SK-N-SH treated with all-trans-retinoic acid at 6 μM for 48 hours (cell line): ENCODE measurements at regions not wholly inside any gene's neighbourhood (a gene's known extent, or its start where the extent isn't known, plus 50 kb on each side); places are given as distances from the start of the nearest gene placed in this dataset.

Source experiments
- ATAC-seq: fragments of 200-7000 bp; cut with Tn5 transposase; 3 replicates; pipeline ENCODE4 v1.9.1; 2020; ENCODE audit warnings: mild to moderate bottlenecking, moderate library complexity
- BACH2 ChIP-seq: fragments of 250-450 bp; sonication (Bioruptor Pico); IDR thresholded peaks from 2 replicates; pipeline ENCODE4 v1.9.0; 2021; ENCODE audit warnings: mild to moderate bottlenecking, borderline replicate concordance
- ESRRG ChIP-seq: fragments of 250-450 bp; sonication (Bioruptor Pico); IDR thresholded peaks from 2 replicates; pipeline ENCODE4 v1.6.1; 2021; ENCODE audit warnings: mild to moderate bottlenecking
- GLIS3 ChIP-seq: fragments of 250-450 bp; sonication (Bioruptor Pico); IDR thresholded peaks from 2 replicates; pipeline ENCODE4 v1.5.0; 2020; ENCODE audit warnings: mild to moderate bottlenecking, moderate library complexity
- ISL1 ChIP-seq: fragments of 250-450 bp; sonication (Bioruptor Pico); IDR thresholded peaks from 2 replicates; pipeline ENCODE4 v2.1.2; 2022; ENCODE audit warnings: mild to moderate bottlenecking, moderate library complexity
- PPARA ChIP-seq: fragments of 250-450 bp; sonication (Bioruptor Pico); IDR thresholded peaks from 2 replicates; pipeline ENCODE4 v1.5.0; 2020; ENCODE audit warnings: mild to moderate bottlenecking, borderline replicate concordance
- RARB ChIP-seq: fragments of 250-450 bp; sonication (Bioruptor Pico); IDR thresholded peaks from 2 replicates; pipeline ENCODE4 v1.8.0; 2021; ENCODE audit warnings: mild to moderate bottlenecking, moderate library complexity
- SNAI2 ChIP-seq: fragments of 250-450 bp; sonication (Bioruptor Pico); IDR thresholded peaks from 2 replicates; pipeline ENCODE4 v1.5.0; 2020; ENCODE audit warnings: mild to moderate bottlenecking, moderate library complexity
- TCF4 ChIP-seq: fragments of 250-450 bp; sonication (Bioruptor Pico); IDR thresholded peaks from 2 replicates; pipeline ENCODE4 v1.8.0; 2021; ENCODE audit warnings: mild to moderate bottlenecking, moderate library complexity, borderline replicate concordance
- TOX ChIP-seq: fragments of 250-450 bp; sonication (Bioruptor Pico); IDR thresholded peaks from 2 replicates; pipeline ENCODE4 v1.8.0; 2021; ENCODE audit warnings: mild to moderate bottlenecking, moderate library complexity, borderline replicate concordance
- ZC3H10 ChIP-seq: fragments of 250-450 bp; sonication (Bioruptor Pico); IDR thresholded peaks from 2 replicates; pipeline ENCODE4 v1.5.1; 2021; ENCODE audit warnings: mild to moderate bottlenecking, moderate library complexity
- ZFP3 ChIP-seq: fragments of 250-450 bp; sonication (Bioruptor Pico); IDR thresholded peaks from 2 replicates; pipeline ENCODE4 v1.5.0; 2020; ENCODE audit warnings: mild to moderate bottlenecking, moderate library complexity
- ZNF565 ChIP-seq: fragments of 450-650 bp; formaldehyde crosslinking; conservative IDR thresholded peaks from 2 replicates; pipeline ENCODE4 v1.5.0; 2020; ENCODE audit warnings: low read depth, mild to moderate bottlenecking, moderate library complexity
- ZNF70 ChIP-seq: fragments of 450-650 bp; formaldehyde crosslinking; IDR thresholded peaks from 2 replicates; pipeline ENCODE4 v1.5.0; 2020; ENCODE audit warnings: mild to moderate bottlenecking, moderate library complexity
- TF ChIP-seq, protein P1 (sequence below): fragments of 250-450 bp; sonication (Bioruptor Pico); IDR thresholded peaks from 2 replicates; pipeline ENCODE4 v1.8.0; 2021; ENCODE audit warnings: low read depth, mild to moderate bottlenecking, moderate library complexity, borderline replicate concordance
- TF ChIP-seq, protein P2 (sequence below): fragments of 250-450 bp; sonication (Bioruptor Pico); IDR thresholded peaks from 2 replicates; pipeline ENCODE4 v1.8.0; 2020; ENCODE audit warnings: mild to moderate bottlenecking, moderate library complexity, borderline replicate concordance
- TF ChIP-seq, protein P3 (sequence below): fragments of 250-450 bp; sonication (Bioruptor Pico); IDR thresholded peaks from 2 replicates; pipeline ENCODE4 v1.5.1; 2021; ENCODE audit warnings: mild to moderate bottlenecking, moderate library complexity
- TF ChIP-seq, protein P4 (sequence below): fragments of 250-450 bp; sonication (Bioruptor Pico); IDR thresholded peaks from 2 replicates; pipeline ENCODE4 v1.5.1; 2020; ENCODE audit warnings: low read depth, mild to moderate bottlenecking, moderate library complexity
- TF ChIP-seq, protein P5 (sequence below): fragments of 250-450 bp; sonication (Bioruptor Pico); IDR thresholded peaks from 2 replicates; pipeline ENCODE4 v1.5.0; 2020; ENCODE audit warnings: mild to moderate bottlenecking, moderate library complexity

DNA sequence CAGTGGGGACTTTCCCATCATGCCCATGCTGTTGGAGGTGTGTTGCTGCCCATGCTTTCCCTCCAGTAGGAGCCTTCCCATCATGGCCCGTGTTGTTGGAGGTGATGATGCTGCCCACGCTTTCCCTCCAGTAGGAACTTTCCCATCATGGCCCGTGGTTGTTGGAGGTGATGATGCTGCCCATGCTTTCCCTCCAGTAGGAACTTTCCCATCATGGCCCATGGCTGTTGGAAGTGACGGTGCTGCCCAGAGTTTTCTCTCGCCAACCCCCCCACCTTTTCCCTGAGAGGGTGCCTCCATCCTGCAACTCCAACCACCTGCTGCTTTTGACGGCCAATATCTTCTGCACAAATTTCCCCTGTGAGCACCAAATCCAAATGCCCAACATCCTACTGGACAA, 205.7 kb downstream of the TOMM20 start:
- TF ChIP-seq ZNF70 (CRISPR knock-in tag) = no peak
- no peak for TF ChIP-seq ZFP3
- no peak for TF ChIP-seq TCF4 (CRISPR knock-in tag)
- no peak for TF ChIP-seq ZC3H10 (CRISPR knock-in tag)
- TF ChIP-seq, protein P1, sequence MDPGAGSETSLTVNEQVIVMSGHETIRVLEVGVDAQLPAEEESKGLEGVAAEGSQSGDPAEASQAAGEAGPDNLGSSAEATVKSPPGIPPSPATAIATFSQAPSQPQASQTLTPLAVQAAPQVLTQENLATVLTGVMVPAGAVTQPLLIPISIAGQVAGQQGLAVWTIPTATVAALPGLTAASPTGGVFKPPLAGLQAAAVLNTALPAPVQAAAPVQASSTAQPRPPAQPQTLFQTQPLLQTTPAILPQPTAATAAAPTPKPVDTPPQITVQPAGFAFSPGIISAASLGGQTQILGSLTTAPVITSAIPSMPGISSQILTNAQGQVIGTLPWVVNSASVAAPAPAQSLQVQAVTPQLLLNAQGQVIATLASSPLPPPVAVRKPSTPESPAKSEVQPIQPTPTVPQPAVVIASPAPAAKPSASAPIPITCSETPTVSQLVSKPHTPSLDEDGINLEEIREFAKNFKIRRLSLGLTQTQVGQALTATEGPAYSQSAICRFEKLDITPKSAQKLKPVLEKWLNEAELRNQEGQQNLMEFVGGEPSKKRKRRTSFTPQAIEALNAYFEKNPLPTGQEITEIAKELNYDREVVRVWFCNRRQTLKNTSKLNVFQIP = no peak
- no peak for TF ChIP-seq ESRRG (CRISPR knock-in tag)
- no peak for TF ChIP-seq ISL1 (CRISPR knock-in tag)
- TF ChIP-seq, protein P2, sequence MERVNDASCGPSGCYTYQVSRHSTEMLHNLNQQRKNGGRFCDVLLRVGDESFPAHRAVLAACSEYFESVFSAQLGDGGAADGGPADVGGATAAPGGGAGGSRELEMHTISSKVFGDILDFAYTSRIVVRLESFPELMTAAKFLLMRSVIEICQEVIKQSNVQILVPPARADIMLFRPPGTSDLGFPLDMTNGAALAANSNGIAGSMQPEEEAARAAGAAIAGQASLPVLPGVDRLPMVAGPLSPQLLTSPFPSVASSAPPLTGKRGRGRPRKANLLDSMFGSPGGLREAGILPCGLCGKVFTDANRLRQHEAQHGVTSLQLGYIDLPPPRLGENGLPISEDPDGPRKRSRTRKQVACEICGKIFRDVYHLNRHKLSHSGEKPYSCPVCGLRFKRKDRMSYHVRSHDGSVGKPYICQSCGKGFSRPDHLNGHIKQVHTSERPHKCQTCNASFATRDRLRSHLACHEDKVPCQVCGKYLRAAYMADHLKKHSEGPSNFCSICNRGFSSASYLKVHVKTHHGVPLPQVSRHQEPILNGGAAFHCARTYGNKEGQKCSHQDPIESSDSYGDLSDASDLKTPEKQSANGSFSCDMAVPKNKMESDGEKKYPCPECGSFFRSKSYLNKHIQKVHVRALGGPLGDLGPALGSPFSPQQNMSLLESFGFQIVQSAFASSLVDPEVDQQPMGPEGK = no peak
- no peak for ATAC-seq

DNA sequence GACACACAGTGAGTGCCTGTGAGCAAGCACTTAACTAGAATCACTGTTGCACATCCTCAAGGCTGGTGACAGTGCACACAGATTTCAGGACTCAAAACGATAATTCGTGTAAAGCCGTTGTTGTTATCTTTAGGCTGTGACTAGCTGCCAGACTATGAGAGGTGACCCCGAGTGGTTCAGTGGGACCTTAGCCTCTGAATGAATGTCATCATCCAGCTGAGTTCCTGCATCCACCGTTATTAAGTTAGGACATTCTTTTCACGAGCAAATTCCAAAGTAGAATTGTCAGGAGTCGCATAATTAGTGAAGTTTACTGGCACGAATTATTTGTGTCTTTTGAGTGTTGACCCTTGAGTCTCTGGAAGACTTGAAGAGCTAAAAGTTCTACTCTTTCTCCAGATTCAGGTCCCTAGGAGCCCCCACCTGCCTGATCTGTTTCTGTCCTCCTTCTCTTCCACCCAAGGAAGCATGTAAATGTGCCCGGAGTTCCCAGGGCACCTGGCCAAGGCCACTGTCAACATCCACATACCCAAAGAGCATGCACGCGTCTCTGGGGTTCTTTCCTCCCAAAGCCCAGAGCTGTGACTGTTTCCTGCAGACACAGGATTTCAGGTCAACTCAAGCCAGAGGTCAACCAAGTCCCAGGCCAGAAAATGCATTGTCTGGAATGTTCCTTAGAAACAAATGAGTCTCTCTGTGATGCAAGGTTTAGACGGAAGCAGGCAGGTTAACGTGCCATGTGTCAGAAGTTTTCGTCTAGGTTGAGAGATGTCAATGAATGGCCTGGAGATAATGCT, 207.2 kb downstream of the TOMM20 start:
- TF ChIP-seq, protein P3, sequence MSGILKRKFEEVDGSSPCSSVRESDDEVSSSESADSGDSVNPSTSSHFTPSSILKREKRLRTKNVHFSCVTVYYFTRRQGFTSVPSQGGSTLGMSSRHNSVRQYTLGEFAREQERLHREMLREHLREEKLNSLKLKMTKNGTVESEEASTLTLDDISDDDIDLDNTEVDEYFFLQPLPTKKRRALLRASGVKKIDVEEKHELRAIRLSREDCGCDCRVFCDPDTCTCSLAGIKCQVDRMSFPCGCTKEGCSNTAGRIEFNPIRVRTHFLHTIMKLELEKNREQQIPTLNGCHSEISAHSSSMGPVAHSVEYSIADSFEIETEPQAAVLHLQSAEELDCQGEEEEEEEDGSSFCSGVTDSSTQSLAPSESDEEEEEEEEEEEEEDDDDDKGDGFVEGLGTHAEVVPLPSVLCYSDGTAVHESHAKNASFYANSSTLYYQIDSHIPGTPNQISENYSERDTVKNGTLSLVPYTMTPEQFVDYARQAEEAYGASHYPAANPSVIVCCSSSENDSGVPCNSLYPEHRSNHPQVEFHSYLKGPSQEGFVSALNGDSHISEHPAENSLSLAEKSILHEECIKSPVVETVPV = no peak
- no peak for TF ChIP-seq PPARA (CRISPR knock-in tag)
- TF ChIP-seq, all 23 proteins: peak for 0
- no peak for ATAC-seq

DNA sequence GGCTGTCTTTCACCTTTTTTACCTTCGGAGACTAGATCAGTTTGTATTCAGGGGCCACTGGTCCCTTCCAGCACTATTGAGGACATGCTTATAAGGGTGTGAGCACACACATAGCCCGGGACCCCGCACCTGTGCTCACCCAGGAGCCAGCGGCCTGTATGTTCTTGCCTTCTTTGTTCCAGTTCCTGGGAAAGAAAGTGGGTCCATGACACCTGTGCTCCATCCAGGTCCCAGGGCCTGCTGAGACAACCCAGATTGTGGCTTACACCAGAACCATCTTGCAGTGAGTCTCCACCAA, 207.8 kb downstream of the TOMM20 start:
- ATAC-seq = no peak
- TF ChIP-seq ESRRG (CRISPR knock-in tag) = no peak
- no peak for TF ChIP-seq GLIS3 (CRISPR knock-in tag)
- TF ChIP-seq ZNF70 (CRISPR knock-in tag) = no peak
- no peak for TF ChIP-seq TOX (CRISPR knock-in tag)
- TF ChIP-seq RARB (CRISPR knock-in tag) = no peak
- TF ChIP-seq ZC3H10 (CRISPR knock-in tag) = no peak
- no peak for TF ChIP-seq ZNF565 (CRISPR knock-in tag)
- no peak for TF ChIP-seq BACH2 (CRISPR knock-in tag)
- no peak for TF ChIP-seq ZFP3
- TF ChIP-seq SNAI2 = no peak
- TF ChIP-seq, protein P4, sequence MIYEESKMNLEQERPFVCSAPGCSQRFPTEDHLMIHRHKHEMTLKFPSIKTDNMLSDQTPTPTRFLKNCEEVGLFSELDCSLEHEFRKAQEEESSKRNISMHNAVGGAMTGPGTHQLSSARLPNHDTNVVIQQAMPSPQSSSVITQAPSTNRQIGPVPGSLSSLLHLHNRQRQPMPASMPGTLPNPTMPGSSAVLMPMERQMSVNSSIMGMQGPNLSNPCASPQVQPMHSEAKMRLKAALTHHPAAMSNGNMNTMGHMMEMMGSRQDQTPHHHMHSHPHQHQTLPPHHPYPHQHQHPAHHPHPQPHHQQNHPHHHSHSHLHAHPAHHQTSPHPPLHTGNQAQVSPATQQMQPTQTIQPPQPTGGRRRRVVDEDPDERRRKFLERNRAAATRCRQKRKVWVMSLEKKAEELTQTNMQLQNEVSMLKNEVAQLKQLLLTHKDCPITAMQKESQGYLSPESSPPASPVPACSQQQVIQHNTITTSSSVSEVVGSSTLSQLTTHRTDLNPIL (CRISPR knock-in tag) = no peak
- TF ChIP-seq, protein P2 = no peak
- TF ChIP-seq ISL1 (CRISPR knock-in tag) = no peak

DNA sequence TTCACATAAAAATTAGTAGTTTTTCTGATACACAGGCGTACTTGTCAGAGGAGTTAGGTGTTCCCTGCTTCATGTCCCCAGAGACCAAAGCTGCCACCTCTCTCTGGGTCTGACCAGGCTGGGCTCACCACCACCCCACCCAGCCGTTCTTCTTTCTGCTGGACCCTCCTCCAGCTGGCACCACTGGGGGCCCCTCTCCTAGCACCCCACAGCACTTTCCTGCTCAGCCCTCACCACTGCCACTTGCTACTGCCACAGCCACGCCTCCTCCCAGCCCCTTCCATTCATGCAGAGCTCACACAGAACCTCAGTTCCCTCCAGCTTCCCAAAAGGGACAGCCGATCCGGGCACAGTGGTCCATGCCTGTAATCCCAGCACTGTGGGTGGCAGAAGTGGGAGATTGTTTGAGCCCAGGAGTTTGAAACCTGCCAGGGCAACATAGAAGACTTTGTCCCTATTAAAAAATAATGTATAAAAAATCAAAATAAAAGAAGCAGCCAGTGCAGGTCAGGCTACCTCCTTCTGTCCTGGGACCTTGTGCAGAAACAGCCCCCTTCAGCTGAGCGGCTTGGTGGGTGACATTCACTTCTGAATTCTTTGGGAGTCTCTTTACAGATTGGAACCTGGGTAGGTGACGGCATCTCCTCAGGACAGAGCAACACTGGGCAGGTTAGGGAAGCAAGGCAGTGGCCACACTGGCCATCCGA, 208.3 kb downstream of the TOMM20 start:
- no peak for ATAC-seq
- TF ChIP-seq, protein P5, sequence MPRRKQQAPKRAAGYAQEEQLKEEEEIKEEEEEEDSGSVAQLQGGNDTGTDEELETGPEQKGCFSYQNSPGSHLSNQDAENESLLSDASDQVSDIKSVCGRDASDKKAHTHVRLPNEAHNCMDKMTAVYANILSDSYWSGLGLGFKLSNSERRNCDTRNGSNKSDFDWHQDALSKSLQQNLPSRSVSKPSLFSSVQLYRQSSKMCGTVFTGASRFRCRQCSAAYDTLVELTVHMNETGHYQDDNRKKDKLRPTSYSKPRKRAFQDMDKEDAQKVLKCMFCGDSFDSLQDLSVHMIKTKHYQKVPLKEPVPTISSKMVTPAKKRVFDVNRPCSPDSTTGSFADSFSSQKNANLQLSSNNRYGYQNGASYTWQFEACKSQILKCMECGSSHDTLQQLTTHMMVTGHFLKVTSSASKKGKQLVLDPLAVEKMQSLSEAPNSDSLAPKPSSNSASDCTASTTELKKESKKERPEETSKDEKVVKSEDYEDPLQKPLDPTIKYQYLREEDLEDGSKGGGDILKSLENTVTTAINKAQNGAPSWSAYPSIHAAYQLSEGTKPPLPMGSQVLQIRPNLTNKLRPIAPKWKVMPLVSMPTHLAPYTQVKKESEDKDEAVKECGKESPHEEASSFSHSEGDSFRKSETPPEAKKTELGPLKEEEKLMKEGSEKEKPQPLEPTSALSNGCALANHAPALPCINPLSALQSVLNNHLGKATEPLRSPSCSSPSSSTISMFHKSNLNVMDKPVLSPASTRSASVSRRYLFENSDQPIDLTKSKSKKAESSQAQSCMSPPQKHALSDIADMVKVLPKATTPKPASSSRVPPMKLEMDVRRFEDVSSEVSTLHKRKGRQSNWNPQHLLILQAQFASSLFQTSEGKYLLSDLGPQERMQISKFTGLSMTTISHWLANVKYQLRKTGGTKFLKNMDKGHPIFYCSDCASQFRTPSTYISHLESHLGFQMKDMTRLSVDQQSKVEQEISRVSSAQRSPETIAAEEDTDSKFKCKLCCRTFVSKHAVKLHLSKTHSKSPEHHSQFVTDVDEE (CRISPR knock-in tag) = no peak
- TF ChIP-seq TOX (CRISPR knock-in tag) (no peak), TCF4 (CRISPR knock-in tag) (no peak)
